HepG2 (cell line): ENCODE measurements at regions not wholly inside any gene's neighbourhood (a gene's known extent, or its start where the extent isn't known, plus 50 kb on each side); places are given as distances from the start of the nearest gene placed in this dataset.

Experiments
- ATAC-seq: fragments of 200-7000 bp; cut with Tn5 transposase; 3 replicates; pipeline ENCODE4 v1.9.1; 2020; ENCODE audit warnings: mild to moderate bottlenecking, moderate library complexity
- BruUV-seq: library from RNA; stranded (reverse); fragments of 400-500 nt; replicated peaks from 2 replicates; lab custom pipeline; 2021; lab: Mats Ljungman, UMichigan
- CTCF ChIA-PET: fragments of 300-600 bp; formaldehyde crosslinking; extraction: SDS; loops from one replicate; lab custom pipeline; 2021; ENCODE audit warnings: low total read pairs, inconsistent platforms, low intra/inter-chr PET ratio; lab: Yijun Ruan, JAX
- POLR2A ChIA-PET: fragments of 350-600 bp; sonication (Branson Sonifier 250); formaldehyde crosslinking; loops from one replicate; lab custom pipeline; 2020; ENCODE audit warnings: antibody characterized with exemption, inconsistent platforms; lab: Yijun Ruan, JAX
- DNase-seq: peaks from one replicate; pipeline ENCODE4 v3.0.0-alpha.2; 2015; ENCODE audit warnings: low spot score
- FAIRE-seq: peaks from 3 replicates; lab custom pipeline; 2011; peaks lifted over from hg19 to GRCh38; lab: Jason Lieb, UNC
- H2AFZ ChIP-seq: one replicate; pipeline ENCODE4 v1.6.1; 2011; ENCODE audit warnings: low read length, inconsistent platforms
- H3K27ac ChIP-seq: fragments of 300-600 bp; 3 replicates; pipeline ENCODE4 v1.8.0; 2011; ENCODE audit warnings: mixed run types, mild to moderate bottlenecking, mixed read lengths, low read length, inconsistent platforms; ENCODE audit not compliant: insufficient read depth; ENCODE audit errors: extremely low read length
- H3K27me3 ChIP-seq, 2 experiments: fragments of 200-600 bp in 1 of 2; 2 replicates in 1 of 2; 3 replicates in 1 of 2; pipeline versions ENCODE4 v1.6.0 to v1.8.0; 2011; ENCODE audit warnings: low read length in 2 of 2, mild to moderate bottlenecking in 2 of 2, moderate library complexity in 2 of 2, inconsistent platforms in 1 of 2; ENCODE audit not compliant: insufficient read depth in 2 of 2, control insufficient read depth in 1 of 2
- H3K36me3 ChIP-seq, 2 experiments: fragments of 200-600 bp in 1 of 2; replicated peaks in 1 of 2; 2 replicates in 1 of 2; 3 replicates in 1 of 2; pipeline versions ENCODE4 v1.5.1 to v1.8.0; 2011; ENCODE audit warnings: low read length in 2 of 2, inconsistent platforms in 1 of 2; ENCODE audit not compliant: insufficient read depth in 2 of 2, control insufficient read depth in 1 of 2
- H3K4me1 ChIP-seq: 2 replicates; pipeline ENCODE4 v1.5.1; 2012; ENCODE audit warnings: low read length, inconsistent platforms; ENCODE audit not compliant: insufficient read depth
- H3K4me2 ChIP-seq: 2 replicates; pipeline ENCODE4 v1.6.0; 2011; ENCODE audit warnings: low read depth, low read length, inconsistent platforms
- H3K4me3 ChIP-seq, 3 experiments: fragments of 200-600 bp in 1 of 3; sonication (generic), shearing (Covaris generic) in 1 of 3; replicated peaks in 1 of 3; 2 replicates each; pipeline ENCODE4 v1.5.1; 2011 to 2016; ENCODE audit warnings: low read length in 3 of 3, inconsistent platforms in 2 of 3, low read depth in 2 of 3, mild to moderate bottlenecking in 2 of 3, control low read depth in 1 of 3, mixed read lengths in 1 of 3; ENCODE audit not compliant: insufficient read depth in 1 of 3
- H3K79me2 ChIP-seq: one replicate; pipeline ENCODE4 v1.6.1; 2011; ENCODE audit warnings: low read length, inconsistent platforms; ENCODE audit not compliant: insufficient read depth
- H3K9ac ChIP-seq: 2 replicates; pipeline ENCODE4 v1.6.0; 2011; ENCODE audit warnings: mild to moderate bottlenecking, low read depth, low read length, inconsistent platforms; ENCODE audit not compliant: insufficient read depth
- H3K9me3 ChIP-seq: 2 replicates; pipeline ENCODE4 v1.5.1; 2012; ENCODE audit warnings: mild to moderate bottlenecking, low read length
- H4K20me1 ChIP-seq: 2 replicates; pipeline ENCODE4 v1.6.0; 2011; ENCODE audit warnings: inconsistent platforms, mild to moderate bottlenecking, low read length, moderate library complexity; ENCODE audit not compliant: insufficient read depth
- CEBPB ChIP-seq: IDR thresholded peaks from 2 replicates; pipeline ENCODE4 v1.6.1; 2011; ENCODE audit warnings: low read depth, low read length, improper control_type of control experiment, borderline replicate concordance
- HMGXB4 ChIP-seq, 2 experiments: sonication (generic) in 1 of 2; formaldehyde crosslinking in 1 of 2; IDR thresholded peaks; 2 replicates each; pipeline versions ENCODE4 v1.4.0 to v1.6.1; 2018 to 2020; ENCODE audit warnings: missing genetic modification reagents in 2 of 2, borderline replicate concordance in 1 of 2, low read depth in 1 of 2, mild to moderate bottlenecking in 1 of 2, missing biosample characterization in 1 of 2
- REXO4 ChIP-seq: sonication (generic); formaldehyde crosslinking; IDR thresholded peaks from 2 replicates; pipeline ENCODE4 v1.8.0; 2022; ENCODE audit warnings: missing genetic modification reagents, mild to moderate bottlenecking, borderline replicate concordance
- SNAPC4 ChIP-seq: sonication (generic); formaldehyde crosslinking; IDR thresholded peaks from 2 replicates; pipeline ENCODE4 v1.4.0; 2020; ENCODE audit warnings: mild to moderate bottlenecking, missing genetic modification reagents
- SOX5 ChIP-seq: IDR thresholded peaks from 2 replicates; pipeline ENCODE4 v1.6.1; 2016; ENCODE audit warnings: borderline replicate concordance
- ZNF20 ChIP-seq: sonication (generic); formaldehyde crosslinking; IDR thresholded peaks from 2 replicates; pipeline ENCODE4 v1.4.0; 2020; ENCODE audit warnings: mild to moderate bottlenecking, moderate library complexity, missing genetic modification reagents
- ZNF263 ChIP-seq: sonication (generic); formaldehyde crosslinking; IDR thresholded peaks from 2 replicates; pipeline ENCODE4 v1.4.0; 2020; ENCODE audit warnings: missing genetic modification reagents
- ZNF343 ChIP-seq: sonication (generic); formaldehyde crosslinking; IDR thresholded peaks from 2 replicates; pipeline ENCODE4 v1.4.0; 2020; ENCODE audit warnings: mild to moderate bottlenecking, missing genetic modification reagents
- ZNF496 ChIP-seq: sonication (generic); formaldehyde crosslinking; IDR thresholded peaks from 2 replicates; pipeline ENCODE4 v1.8.1; 2023; ENCODE audit warnings: mild to moderate bottlenecking, moderate library complexity, missing genetic modification reagents; ENCODE audit not compliant: insufficient replicate concordance
- ZNF766 ChIP-seq: sonication (generic); formaldehyde crosslinking; IDR thresholded peaks from 2 replicates; pipeline ENCODE4 v1.5.0; 2020; ENCODE audit warnings: missing genetic modification reagents, borderline replicate concordance
- WGBS: methylation state at CpG from one replicate; pipeline ENCODE4 v1.1.6; 2017; ENCODE audit warnings: low lambda C conversion rate; 5-methylcytosine and 5-hydroxymethylcytosine counted together
- in situ Hi-C: cut with HindIII; loops from 2 replicates; pipeline ENCODE4 v1.10.0; 2017; ENCODE audit warnings: low pct_unique_long_range_greater_than_20kb; ENCODE audit not compliant: extremely low pct_ligation_motif_present
- intact Hi-C: fragments of 100-400 bp; cut with micrococcal nuclease; formaldehyde crosslinking; loops from one replicate; pipeline ENCODE4 v1.10.0; 2022; ENCODE audit not compliant: unreplicated experiment

DNA sequence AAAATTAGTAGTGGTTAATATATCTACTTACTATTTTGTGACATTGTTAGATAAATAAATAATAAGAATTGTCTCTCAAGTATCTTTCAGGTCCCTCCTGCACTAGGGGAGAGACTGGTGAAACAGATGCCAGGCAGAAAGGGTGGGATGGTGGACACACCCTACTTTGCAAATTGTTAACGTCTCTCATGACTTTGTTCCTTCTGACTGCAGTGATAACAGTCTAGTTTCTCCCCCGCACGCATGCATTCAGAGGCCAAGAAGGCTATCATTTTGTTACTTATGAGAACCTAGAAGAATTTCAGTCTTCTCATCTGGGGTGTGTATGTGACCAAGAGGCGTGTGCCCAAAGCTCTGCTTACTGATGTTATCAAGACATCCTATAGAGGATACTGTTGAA, 152.3 kb downstream of the EDN1 start:
- Histone ChIP-seq H3K79me2 (no peaks in the 10 kb centered on the region), H3K4me1 (peaks cover under 1% of the 10 kb centered on the region; the same call in 1 of the 2 replicates), H3K4me3 (no peak overlapping the region), H3K9me3 (no peaks in the 10 kb centered on the region), H2AFZ (no peak overlapping the region), H3K27me3 (no peaks in the 10 kb centered on the region), H4K20me1 (no peaks in the 10 kb centered on the region), H3K9ac (no peak overlapping the region)
- no TSS peak for BruUV-seq
- POLR2A ChIA-PET: no interaction called here
- in situ Hi-C loops: no loop called here
- TF ChIP-seq ZNF20 (CRISPR knock-in tag) (no peak), REXO4 (no peak), ZNF343 (CRISPR knock-in tag) (no peak), CEBPB (no peak), ZNF496 (CRISPR knock-in tag) (no peak)
- TF ChIP-seq, all 625 proteins: peak for 0
- Histone ChIP-seq H3K36me3 (no peaks in the 10 kb centered on the region), H3K4me2 (no peak overlapping the region), H3K27ac (no peak overlapping the region)
- DNase-seq: no peak
- no peak for ATAC-seq
- FAIRE-seq: no peak
- WGBS: 53% methylated on average over 4 of the region's 4 CpGs
- CTCF ChIA-PET: no interaction called here
- intact Hi-C loops: no loop called here

DNA sequence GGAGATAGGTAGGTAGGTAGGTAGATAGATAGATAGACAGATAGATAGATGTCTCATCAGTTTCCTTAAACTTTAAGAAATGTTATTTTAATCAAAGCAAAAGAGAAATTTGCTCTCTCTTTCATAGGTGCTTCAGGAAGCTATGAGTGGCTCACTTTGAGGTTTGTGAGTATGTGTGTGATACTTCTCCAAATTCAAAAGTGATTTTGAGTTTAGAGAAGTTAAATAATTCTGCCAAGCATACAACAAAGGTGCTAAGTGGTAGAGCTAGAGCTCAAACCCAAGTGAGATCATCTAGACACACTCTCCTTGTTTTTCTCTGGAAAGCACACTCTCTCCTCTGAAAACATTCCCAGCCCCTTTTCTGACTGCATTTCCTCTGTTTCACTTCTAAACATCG, 156.2 kb downstream of the EDN1 start:
- Histone ChIP-seq H3K36me3 (no peaks in the 10 kb centered on the region), H3K9me3 (no peaks in the 10 kb centered on the region), H4K20me1 (no peaks in the 10 kb centered on the region), H3K4me2 (no peak overlapping the region), H3K4me3 (no peak overlapping the region), H3K27me3 (no peaks in the 10 kb centered on the region), H3K9ac (no peak overlapping the region), H3K27ac (no peak overlapping the region), H3K4me1 (no peaks in the 10 kb centered on the region), H3K79me2 (no peaks in the 10 kb centered on the region), H2AFZ (no peak overlapping the region)
- POLR2A ChIA-PET: no interaction called here
- no TSS peak for BruUV-seq
- TF ChIP-seq SOX5: no peak
- no peak for TF ChIP-seq ZNF263
- TF ChIP-seq SNAPC4: no peak
- TF ChIP-seq ZNF766 (CRISPR knock-in tag): no peak
- no peak for TF ChIP-seq HMGXB4 (CRISPR knock-in tag; IDR thresholded peaks at IDR 0.05; ENCODE audit: borderline replicate concordance in 1 of 2, low read depth in 1 of 2)
- ATAC-seq (no peak), FAIRE-seq (no peak), DNase-seq (no peak)
- CTCF ChIA-PET: no interaction called here
- 0% methylated on average over 1 of the region's 1 CpG for WGBS
- intact Hi-C loops (no loop called here), in situ Hi-C loops (no loop called here)
